ENCODE measurements at regions not wholly inside any gene's neighbourhood (a gene's known extent, or its start where the extent isn't known, plus 50 kb on each side); places are given as distances from the start of the nearest gene placed in this dataset.
A peak's percentile ranks its signal among the peaks of the same experiment; 100 is the strongest.

DNA sequence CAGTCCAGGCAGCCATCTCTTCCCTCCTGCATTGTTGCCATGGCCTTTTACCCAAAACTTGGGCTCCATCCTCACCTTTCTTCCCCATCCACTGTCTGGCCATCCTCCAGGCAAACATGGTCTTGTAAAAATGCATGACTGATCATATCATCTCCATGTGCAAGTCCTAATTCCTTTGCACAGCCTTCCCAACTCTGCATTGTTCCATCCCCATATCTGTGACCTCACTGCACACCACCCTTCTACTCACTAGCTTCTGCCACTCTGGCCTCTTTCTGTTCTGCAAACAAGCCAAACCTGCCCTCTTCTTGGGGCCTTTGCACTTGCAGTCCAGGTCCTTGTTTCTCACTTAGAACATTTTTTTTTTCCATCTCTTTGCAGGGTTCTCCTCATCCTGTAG, 230.1 kb upstream of the GJB5 start:
- DNase-seq = no peak
- no peaks in the 10 kb centered on the region for H3K79me2 ChIP-seq (ENCODE audit: insufficient read depth, low read length)
- H3K4me1 Mint-ChIP-seq = peaks cover 2% of the 10 kb centered on the region
- H3K4me3 Mint-ChIP-seq = no peak overlapping the region
- H3K27me3 Mint-ChIP-seq (ENCODE audit: low read depth in 3 of 3) = peaks cover 1 to 4% (median 3%) of the 10 kb centered on the region in 3 donors
- H3K36me3 ChIP-seq (replicated peaks in 1 of 2; ENCODE audit: control insufficient read depth in 1 of 2, insufficient read depth in 2 of 2, low read length in 2 of 2) = no peaks in the 10 kb centered on the region
- H3K27ac Mint-ChIP-seq = no peak overlapping the region
- no peaks in the 10 kb centered on the region for H4K20me1 ChIP-seq (ENCODE audit: insufficient read depth, low read length)
- peaks cover 0 to 2% (median 0%) of the 10 kb centered on the region in 7 donors for H3K9me3 Mint-ChIP-seq
- intact Hi-C loops (cut with micrococcal nuclease) = no loop called here
- no peaks in the 10 kb centered on the region for H3K9me3 ChIP-seq (replicated peaks in 1 of 2; ENCODE audit: control insufficient read depth in 1 of 2, insufficient read depth in 1 of 2, low read length in 2 of 2)
- no peak overlapping the region for H3K4me3 ChIP-seq (replicated peaks in 1 of 3; ENCODE audit: low read depth in 2 of 3, low read length in 3 of 3)
- peaks cover 0 to 2% of the 10 kb centered on the region in 2 donors for H3K27me3 ChIP-seq (ENCODE audit: control insufficient read depth in 2 of 2, insufficient read depth in 2 of 2, low read length in 2 of 2)
- TF ChIP-seq, protein P1, sequence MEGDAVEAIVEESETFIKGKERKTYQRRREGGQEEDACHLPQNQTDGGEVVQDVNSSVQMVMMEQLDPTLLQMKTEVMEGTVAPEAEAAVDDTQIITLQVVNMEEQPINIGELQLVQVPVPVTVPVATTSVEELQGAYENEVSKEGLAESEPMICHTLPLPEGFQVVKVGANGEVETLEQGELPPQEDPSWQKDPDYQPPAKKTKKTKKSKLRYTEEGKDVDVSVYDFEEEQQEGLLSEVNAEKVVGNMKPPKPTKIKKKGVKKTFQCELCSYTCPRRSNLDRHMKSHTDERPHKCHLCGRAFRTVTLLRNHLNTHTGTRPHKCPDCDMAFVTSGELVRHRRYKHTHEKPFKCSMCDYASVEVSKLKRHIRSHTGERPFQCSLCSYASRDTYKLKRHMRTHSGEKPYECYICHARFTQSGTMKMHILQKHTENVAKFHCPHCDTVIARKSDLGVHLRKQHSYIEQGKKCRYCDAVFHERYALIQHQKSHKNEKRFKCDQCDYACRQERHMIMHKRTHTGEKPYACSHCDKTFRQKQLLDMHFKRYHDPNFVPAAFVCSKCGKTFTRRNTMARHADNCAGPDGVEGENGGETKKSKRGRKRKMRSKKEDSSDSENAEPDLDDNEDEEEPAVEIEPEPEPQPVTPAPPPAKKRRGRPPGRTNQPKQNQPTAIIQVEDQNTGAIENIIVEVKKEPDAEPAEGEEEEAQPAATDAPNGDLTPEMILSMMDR (IDR thresholded peaks at IDR 0.05) = no peak
- peaks cover 0 to 4% of the 10 kb centered on the region in 2 donors for H3K4me1 ChIP-seq (ENCODE audit: control insufficient read depth in 1 of 2, insufficient read depth in 2 of 2, low read length in 2 of 2)
- H3K9ac ChIP-seq (ENCODE audit: insufficient read depth, low read length, poor library complexity, severe bottlenecking) = no peak overlapping the region
- H3K4me2 ChIP-seq (replicated peaks; ENCODE audit: extremely low read depth, low read length, poor library complexity, severe bottlenecking) = no peak overlapping the region
- H3K27ac ChIP-seq (ENCODE audit: low read depth in 1 of 2, low read length in 2 of 2) = no peak overlapping the region
- H2AFZ ChIP-seq (ENCODE audit: insufficient read depth, low read depth, low read length, poor library complexity, severe bottlenecking) = no peak overlapping the region
- no peaks in the 10 kb centered on the region for H3K36me3 Mint-ChIP-seq

DNA sequence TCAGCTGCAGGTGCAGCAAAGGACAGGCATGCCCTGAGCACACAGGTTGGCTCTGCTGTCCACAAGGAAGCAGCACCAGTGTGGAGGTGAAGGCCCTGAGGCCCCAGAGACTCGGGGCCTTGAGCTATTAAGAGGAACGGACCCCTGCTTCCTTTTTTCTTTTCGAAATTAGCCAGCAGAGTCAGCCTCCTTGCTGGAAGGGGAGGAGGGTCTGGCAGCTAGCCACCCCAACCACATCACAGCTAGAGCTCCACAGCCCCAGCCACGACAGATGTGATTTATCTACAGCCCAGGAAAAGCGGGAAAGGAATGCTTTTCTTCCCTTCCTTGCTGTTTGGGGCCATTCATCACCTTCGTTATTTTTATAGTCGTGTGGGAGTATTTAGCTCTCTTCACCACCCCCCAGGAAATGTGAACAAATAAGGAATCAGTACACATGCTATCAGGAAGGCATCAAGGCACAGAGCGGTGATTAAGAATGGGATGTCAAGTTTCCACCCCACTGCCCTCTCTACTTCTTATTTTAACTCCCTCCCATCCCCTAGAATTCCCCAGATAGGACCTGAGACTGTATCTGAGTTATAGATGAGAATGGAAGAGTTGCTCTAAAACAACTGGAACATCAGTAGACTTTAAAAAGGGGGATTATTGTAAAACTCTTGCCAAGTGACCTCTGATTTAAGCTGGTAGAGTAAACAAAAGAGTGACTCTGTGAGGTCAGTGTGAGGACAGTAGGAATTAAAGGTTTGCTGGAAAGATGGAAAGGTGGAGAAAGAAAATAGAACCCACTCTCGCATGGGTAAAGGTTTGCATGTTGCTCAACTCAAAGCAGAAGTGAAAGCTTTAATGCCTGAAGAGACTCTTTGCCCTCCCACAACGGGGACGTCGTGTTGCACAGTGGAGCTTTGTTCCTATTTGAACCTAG, 224.7 kb upstream of the GJB5 start:
- Histone ChIP-seq H3K4me3 (replicated peaks in 1 of 3; ENCODE audit: low read depth in 2 of 3, low read length in 3 of 3) (no peak overlapping the region), H3K4me2 (replicated peaks; ENCODE audit: extremely low read depth, low read length, poor library complexity, severe bottlenecking) (no peak overlapping the region), H3K9ac (ENCODE audit: insufficient read depth, low read length, poor library complexity, severe bottlenecking) (no peak overlapping the region), H3K27ac (ENCODE audit: low read depth in 1 of 2, low read length in 2 of 2) (no peak overlapping the region), H3K79me2 (ENCODE audit: insufficient read depth, low read length) (no peaks in the 10 kb centered on the region), H4K20me1 (ENCODE audit: insufficient read depth, low read length) (no peaks in the 10 kb centered on the region), H3K9me3 (replicated peaks in 1 of 2; ENCODE audit: control insufficient read depth in 1 of 2, insufficient read depth in 1 of 2, low read length in 2 of 2) (no peaks in the 10 kb centered on the region), H3K27me3 (ENCODE audit: control insufficient read depth in 2 of 2, insufficient read depth in 2 of 2, low read length in 2 of 2) (peaks cover 0 to 6% of the 10 kb centered on the region in 2 donors), H3K36me3 (replicated peaks in 1 of 2; ENCODE audit: control insufficient read depth in 1 of 2, insufficient read depth in 2 of 2, low read length in 2 of 2) (no peaks in the 10 kb centered on the region), H3K4me1 (ENCODE audit: control insufficient read depth in 1 of 2, insufficient read depth in 2 of 2, low read length in 2 of 2) (peaks cover 0 to 15% of the 10 kb centered on the region in 2 donors), H2AFZ (ENCODE audit: insufficient read depth, low read depth, low read length, poor library complexity, severe bottlenecking) (peak overlapping the region; percentile 21)
- WGBS (ENCODE audit: insufficient coverage) = no CpG with 5 or more reads among the region's 12 CpGs
- intact Hi-C loops (cut with micrococcal nuclease) = no loop called here
- DNase-seq = no peak
- Mint-ChIP-seq H3K27me3 (ENCODE audit: low read depth in 3 of 3) (peaks cover 2 to 5% (median 5%) of the 10 kb centered on the region in 3 donors), H3K4me1 (peaks cover 8% of the 10 kb centered on the region), H3K4me3 (no peak overlapping the region), H3K27ac (no peak overlapping the region), H3K9me3 (peaks cover 0 to 3% (median 0%) of the 10 kb centered on the region in 7 donors), H3K36me3 (no peaks in the 10 kb centered on the region)
- TF ChIP-seq, protein P1 (IDR thresholded peaks at IDR 0.05) = no peak
